ENCODE measurements at regions not wholly inside any gene's neighbourhood (a gene's known extent, or its start where the extent isn't known, plus 50 kb on each side); places are given as distances from the start of the nearest gene placed in this dataset.

- no peak for DNase-seq
Observed at GRCh38 chr6:68372991-68373390, 262.1 kb upstream of the ADGRB3 start.

- no peak for DNase-seq
Observed at GRCh38 chr6:68368845-68369244, 266.2 kb upstream of the ADGRB3 start.

- no peak for DNase-seq
Observed at GRCh38 chr6:68364271-68364805, 270.7 kb upstream of the ADGRB3 start.

GRCh38 chr6:68343901-68344300, 291.2 kb upstream of the ADGRB3 start:
- no peak for DNase-seq

GRCh38 chr6:68342286-68342685, 292.8 kb upstream of the ADGRB3 start:
- no peak for DNase-seq

GRCh38 chr6:68339488-68340131, 295.5 kb upstream of the ADGRB3 start:
- DNase-seq, result no peak

GRCh38 chr6:68333442-68333841, 301.6 kb upstream of the ADGRB3 start:
- no peak for DNase-seq

GRCh38 chr6:68328156-68328555, 306.9 kb upstream of the ADGRB3 start:
- DNase-seq, result no peak

GRCh38 chr6:68326762-68327161, 308.3 kb upstream of the ADGRB3 start:
- DNase-seq, result no peak

- DNase-seq, result no peak
Observed at GRCh38 chr6:68317366-68317765, 317.7 kb upstream of the ADGRB3 start.

- DNase-seq, result no peak
Observed at GRCh38 chr6:68313911-68314310, 321.2 kb upstream of the ADGRB3 start.

- DNase-seq, result no peak
Observed at GRCh38 chr6:68307301-68307700, 327.8 kb upstream of the ADGRB3 start.

- no peak for DNase-seq
Observed at GRCh38 chr6:68296126-68296525, 339.0 kb upstream of the ADGRB3 start.

- no peak for DNase-seq
Observed at GRCh38 chr6:68282646-68283045, 352.4 kb upstream of the ADGRB3 start.

- DNase-seq, result no peak
Observed at GRCh38 chr6:68279793-68280557, 355.1 kb upstream of the ADGRB3 start.

GRCh38 chr6:68273297-68273696, 361.8 kb upstream of the ADGRB3 start:
- DNase-seq, result no peak

GRCh38 chr6:68256391-68256790, 378.7 kb upstream of the ADGRB3 start:
- DNase-seq, result no peak

- DNase-seq, result no peak
Observed at GRCh38 chr6:68252632-68253031, 382.4 kb upstream of the ADGRB3 start.

GRCh38 chr6:68247782-68248181, 387.3 kb upstream of the ADGRB3 start:
- DNase-seq, result no peak

- no peak for DNase-seq
Observed at GRCh38 chr6:68240726-68241125, 394.4 kb upstream of the ADGRB3 start.

GRCh38 chr6:68239034-68239433, 396.0 kb upstream of the ADGRB3 start:
- DNase-seq, result no peak

- no peak for DNase-seq
Observed at GRCh38 chr6:68238097-68238601, 396.9 kb upstream of the ADGRB3 start.

GRCh38 chr6:68237205-68237604, 397.9 kb upstream of the ADGRB3 start:
- no peak for DNase-seq

- no peak for DNase-seq
Observed at GRCh38 chr6:68235326-68235784, 399.7 kb upstream of the ADGRB3 start.

All from dermis blood vessel endothelial cell (primary cell).